Astrocyte of the cerebellum (primary cell): ENCODE measurements at regions not wholly inside any gene's neighbourhood (a gene's known extent, or its start where the extent isn't known, plus 50 kb on each side); places are given as distances from the start of the nearest gene placed in this dataset.

Experiments used
- DNase-seq: peaks from one replicate; pipeline ENCODE4 v3.0.0-alpha.2; 2011; ENCODE audit warnings: low read depth
- H3K4me3 ChIP-seq: 2 replicates; pipeline ENCODE4 v1.5.1; 2011; ENCODE audit warnings: mild to moderate bottlenecking, low read depth, low read length, moderate library complexity
- CTCF ChIP-seq: IDR thresholded peaks from 2 replicates; pipeline ENCODE4 v1.5.1; 2012; ENCODE audit warnings: low read length, low read depth, moderate library complexity, mild to moderate bottlenecking; ENCODE audit errors: missing control alignments
- in situ Hi-C: cut with HindIII; loops from 2 replicates; pipeline ENCODE4 v1.10.0; 2017; ENCODE audit warnings: low sequenced_read_pairs

DNA sequence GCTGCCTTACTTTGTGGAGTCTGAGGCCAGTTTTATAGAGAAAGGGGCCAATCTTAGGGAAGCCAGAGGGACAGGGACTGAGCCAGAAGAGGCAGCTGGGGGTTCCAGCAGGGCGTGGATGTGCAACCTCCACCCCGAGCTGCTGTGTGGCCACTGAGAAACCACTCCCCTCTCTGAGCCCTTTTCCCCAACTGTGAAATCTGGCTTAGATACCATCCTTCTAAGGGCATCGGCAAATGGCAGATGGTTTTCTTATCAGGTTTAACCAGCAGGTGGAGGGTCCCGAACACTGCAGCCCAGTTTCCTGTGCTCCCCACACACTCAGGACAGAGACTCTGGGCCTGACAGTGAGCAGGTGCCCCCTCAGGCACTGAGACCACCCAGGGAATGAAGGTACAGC is 55.8 kb upstream of the SLC6A6 start:
- TF ChIP-seq CTCF: no peak
- in situ Hi-C loops: no loop called here

DNA sequence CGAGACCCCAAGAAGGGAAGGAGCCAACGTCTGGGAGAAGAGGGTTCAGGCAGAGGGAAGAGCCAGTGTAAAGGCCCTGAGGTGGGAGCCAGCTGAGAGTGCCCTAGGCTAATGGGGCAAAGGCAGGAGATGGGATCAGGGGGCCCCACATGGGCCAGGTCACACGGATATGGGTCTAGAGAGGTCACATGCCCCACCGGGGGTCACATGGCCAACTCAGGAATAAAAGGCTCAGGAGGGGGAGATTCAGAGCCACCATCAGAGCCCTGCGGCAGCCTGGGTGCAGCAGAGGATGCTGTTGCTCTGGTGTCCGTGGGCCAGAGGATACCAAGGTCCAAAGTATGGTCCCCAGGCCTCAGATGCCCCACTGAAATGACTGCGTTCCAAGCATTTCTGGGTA is 55.3 kb upstream of the SLC6A6 start:
- no peak for TF ChIP-seq CTCF
- no peak overlapping the region for H3K4me3 ChIP-seq
- in situ Hi-C loops: no loop called here
- no peak for DNase-seq

More for the DNA sequence above, 55.8 kb upstream of the SLC6A6 start:
- DNase-seq: no peak
- no peak overlapping the region for H3K4me3 ChIP-seq

GRCh38 chr3:14351617-14352001 is 50.8 kb upstream of the SLC6A6 start:
- TF ChIP-seq CTCF: no peak
- in situ Hi-C loops: no loop called here
- no peak overlapping the region for H3K4me3 ChIP-seq
- DNase-seq: no peak

DNA sequence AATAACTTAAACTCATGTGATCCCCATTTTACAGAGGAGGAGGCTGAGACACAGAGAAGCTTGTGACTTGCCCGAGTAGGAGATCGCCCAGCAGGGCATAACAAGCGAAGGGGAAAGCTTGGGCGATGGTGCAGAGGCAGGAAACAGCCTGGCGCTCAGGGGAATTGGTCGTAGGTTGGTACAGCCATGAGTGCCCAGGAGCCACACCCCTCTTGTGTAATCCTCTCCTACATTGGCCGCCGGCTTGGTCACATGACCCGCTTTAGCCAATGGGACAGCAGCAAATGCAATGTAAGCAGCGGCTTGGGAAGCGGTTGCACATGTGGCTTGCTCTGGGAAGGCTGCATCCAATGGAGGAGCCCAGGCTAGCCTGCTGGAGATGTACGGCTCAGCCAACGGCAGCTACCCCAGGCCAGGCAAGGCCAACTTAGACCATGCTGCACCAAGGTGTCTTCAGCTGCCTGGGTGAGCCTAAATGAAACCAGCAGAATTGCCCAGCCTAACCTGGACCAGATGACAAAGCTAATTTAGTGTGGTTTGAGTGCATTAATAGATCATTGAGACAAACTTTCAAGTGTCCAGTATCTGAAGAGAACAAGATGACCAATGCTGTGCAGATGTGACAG is 50.3 kb upstream of the SLC6A6 start:
- no peak overlapping the region for H3K4me3 ChIP-seq
- in situ Hi-C loops: no loop called here
- TF ChIP-seq CTCF: no peak
- DNase-seq: no peak
